SU-DHL-6 (cell line): ENCODE measurements at regions not wholly inside any gene's neighbourhood (a gene's known extent, or its start where the extent isn't known, plus 50 kb on each side); places are given as distances from the start of the nearest gene placed in this dataset.

Experiments used
- CTCF ChIP-seq: fragments of 200-600 bp; sonication (generic); IDR thresholded peaks from one replicate; pipeline ENCODE4 v1.5.1; 2017; ENCODE audit warnings: antibody characterized with exemption, mild to moderate bottlenecking, low read length, moderate library complexity; ENCODE audit not compliant: insufficient read depth, poor library complexity, severe bottlenecking
- EZH2phosphoT487 ChIP-seq: fragments of 200-600 bp; sonication (generic), shearing (Covaris generic); conservative IDR thresholded peaks from 2 replicates; pipeline ENCODE4 v1.6.1; 2018; ENCODE audit warnings: mild to moderate bottlenecking, antibody characterized with exemption, low read length, moderate library complexity, mixed read lengths

- no peak for TF ChIP-seq CTCF
- no peak for TF ChIP-seq EZH2phosphoT487
Observed at GRCh38 chr18:30086351-30086750, 956.2 kb downstream of the DSC3 start.
